ENCODE measurements at regions not wholly inside any gene's neighbourhood (a gene's known extent, or its start where the extent isn't known, plus 50 kb on each side); places are given as distances from the start of the nearest gene placed in this dataset.

DNA sequence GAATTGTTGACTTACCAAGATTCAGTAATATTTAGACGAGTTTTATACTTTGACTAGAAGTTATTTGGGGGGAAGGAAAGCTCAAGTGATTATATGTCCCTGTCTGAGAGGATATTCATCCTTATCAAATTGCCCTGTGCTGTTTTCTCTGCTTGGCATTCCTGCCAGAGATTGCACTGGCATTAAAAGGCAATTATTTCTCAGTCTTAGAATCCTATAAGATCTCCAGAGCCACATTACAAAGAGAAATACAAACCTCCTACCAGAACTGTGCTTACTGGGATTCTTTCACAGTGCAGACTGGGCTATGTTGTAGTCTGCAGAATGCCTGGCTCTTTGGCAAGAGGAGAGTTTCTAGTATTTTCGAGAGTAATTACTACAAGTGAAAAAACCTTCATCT, 342.4 kb downstream of the HGF start:
- DNase-seq (ENCODE audit: low read depth, low spot score) = no peak
- POLR2A ChIA-PET = no interaction called here
- no peak overlapping the region for H3K4me3 ChIP-seq (ENCODE audit: low read depth, low read length)
- CTCF ChIA-PET = interaction anchor here (1.3 kb wide), 1 partner anchor 19 kb away, joined by 4 read pairs; no protein-coding TSS in a partner anchor
- TF ChIP-seq, protein P1, sequence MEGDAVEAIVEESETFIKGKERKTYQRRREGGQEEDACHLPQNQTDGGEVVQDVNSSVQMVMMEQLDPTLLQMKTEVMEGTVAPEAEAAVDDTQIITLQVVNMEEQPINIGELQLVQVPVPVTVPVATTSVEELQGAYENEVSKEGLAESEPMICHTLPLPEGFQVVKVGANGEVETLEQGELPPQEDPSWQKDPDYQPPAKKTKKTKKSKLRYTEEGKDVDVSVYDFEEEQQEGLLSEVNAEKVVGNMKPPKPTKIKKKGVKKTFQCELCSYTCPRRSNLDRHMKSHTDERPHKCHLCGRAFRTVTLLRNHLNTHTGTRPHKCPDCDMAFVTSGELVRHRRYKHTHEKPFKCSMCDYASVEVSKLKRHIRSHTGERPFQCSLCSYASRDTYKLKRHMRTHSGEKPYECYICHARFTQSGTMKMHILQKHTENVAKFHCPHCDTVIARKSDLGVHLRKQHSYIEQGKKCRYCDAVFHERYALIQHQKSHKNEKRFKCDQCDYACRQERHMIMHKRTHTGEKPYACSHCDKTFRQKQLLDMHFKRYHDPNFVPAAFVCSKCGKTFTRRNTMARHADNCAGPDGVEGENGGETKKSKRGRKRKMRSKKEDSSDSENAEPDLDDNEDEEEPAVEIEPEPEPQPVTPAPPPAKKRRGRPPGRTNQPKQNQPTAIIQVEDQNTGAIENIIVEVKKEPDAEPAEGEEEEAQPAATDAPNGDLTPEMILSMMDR (IDR thresholded peaks at IDR 0.05; ENCODE audit: insufficient read depth, low read length, missing control alignments) = no peak

DNA sequence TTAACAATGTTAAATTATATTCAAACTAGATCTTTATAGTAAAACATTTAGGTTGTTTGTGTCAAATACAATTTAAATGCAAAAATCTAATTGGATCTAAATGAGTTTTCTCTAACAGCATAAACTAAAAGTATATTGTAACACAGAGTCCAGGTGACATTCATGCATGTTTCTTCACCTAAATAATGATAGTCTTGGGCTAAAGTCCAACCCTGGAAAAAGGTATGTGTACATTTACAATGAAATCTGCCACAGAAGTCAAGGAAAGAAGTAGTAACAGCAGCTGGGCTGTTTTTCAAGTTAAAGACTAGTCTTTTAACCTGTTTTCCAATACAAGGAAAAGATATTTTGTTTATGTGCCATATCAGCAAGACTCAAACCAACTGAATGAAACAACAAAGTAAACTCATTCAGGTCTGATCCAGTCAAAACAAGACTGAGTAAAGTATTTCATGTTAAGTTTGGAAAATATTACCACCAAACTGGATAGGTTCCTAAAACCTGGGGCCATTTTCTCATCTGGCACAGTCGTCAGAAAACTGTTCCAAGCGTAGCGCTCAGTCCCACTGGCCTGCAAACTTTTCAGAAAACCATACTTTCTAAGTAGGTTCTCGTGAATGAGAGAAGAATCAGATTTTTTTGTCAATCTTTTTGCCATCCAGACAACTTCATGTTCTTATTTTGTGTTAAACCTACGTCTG, 349.2 kb downstream of the HGF start:
- POLR2A ChIA-PET = no interaction called here
- CTCF ChIA-PET = interaction anchor here (1.0 kb wide), 1 partner anchor 49 kb away, joined by 3 read pairs; no protein-coding TSS in a partner anchor
- TF ChIP-seq, protein P1 (IDR thresholded peaks at IDR 0.05; ENCODE audit: insufficient read depth, low read length, missing control alignments) = no peak
- DNase-seq (ENCODE audit: low read depth, low spot score) = no peak
- H3K4me3 ChIP-seq (ENCODE audit: low read depth, low read length) = no peak overlapping the region

DNA sequence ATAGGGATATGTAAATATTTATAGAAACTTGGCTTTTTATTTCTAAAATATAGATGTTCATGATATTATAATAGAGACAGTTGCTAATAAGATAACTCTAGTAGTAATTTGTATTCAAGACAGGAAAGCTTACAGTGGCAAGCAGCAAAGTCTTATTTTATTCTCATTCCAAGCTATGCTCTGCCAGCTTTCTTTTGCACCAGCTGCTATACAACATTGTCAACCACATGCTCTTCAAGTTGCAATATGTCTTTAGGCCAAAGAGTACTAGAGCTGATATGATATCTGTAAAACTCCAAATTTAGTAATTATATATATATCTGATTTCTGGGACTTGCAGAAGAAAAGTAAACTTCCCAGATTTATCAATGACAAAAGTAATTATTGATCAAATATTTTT, 350.1 kb downstream of the HGF start:
- TF ChIP-seq, protein P1 (IDR thresholded peaks at IDR 0.05; ENCODE audit: insufficient read depth, low read length, missing control alignments) = no peak
- DNase-seq (ENCODE audit: low read depth, low spot score) = no peak
- ChIA-PET POLR2A (interaction anchor here (0.9 kb wide), 1 partner anchor 500 kb away, joined by 3 read pairs; the partner anchor contains the start of gene SEMA3C), CTCF (no interaction called here)
- no peak overlapping the region for H3K4me3 ChIP-seq (ENCODE audit: low read depth, low read length)

DNA sequence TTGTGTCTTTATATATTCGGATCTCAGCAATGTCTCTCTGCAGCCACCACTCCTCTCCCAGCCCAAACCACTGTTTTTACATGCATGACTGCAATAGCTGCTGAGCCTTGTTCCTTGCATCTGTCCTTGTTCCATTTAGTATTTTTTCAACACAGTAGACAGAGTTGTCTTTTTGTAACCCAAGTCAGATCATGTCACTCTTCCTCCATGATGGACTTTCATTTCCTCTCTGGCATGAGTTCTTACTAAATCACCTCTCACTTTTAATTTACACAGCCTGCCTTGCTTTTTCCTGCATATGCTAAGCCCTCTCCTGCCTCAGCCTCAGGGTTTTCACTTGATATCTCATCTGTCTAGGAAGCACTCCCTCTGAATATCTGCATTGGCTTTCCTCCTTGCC, 353.2 kb downstream of the HGF start:
- POLR2A ChIA-PET = no interaction called here
- CTCF ChIA-PET = no interaction called here

DNA sequence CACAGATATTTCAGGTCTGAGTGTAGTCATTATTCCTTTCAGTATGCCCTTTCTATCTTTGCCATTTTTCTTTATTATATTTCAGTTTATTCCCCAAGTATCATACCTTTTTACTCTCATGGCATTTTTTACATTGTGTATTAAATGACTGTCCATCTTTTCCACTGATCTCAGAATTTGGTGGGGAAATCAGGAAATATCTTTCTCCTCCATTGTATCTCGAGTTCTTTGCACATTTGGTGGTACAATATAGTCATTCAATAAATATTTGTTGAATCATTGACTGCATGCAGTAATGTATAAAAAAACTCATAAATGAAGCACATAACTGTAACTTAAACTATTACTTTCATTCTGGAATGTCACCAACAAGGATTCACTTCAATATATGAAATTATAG, 354.7 kb downstream of the HGF start:
- TF ChIP-seq, protein P1 (IDR thresholded peaks at IDR 0.05; ENCODE audit: insufficient read depth, low read length, missing control alignments) = no peak
- DNase-seq (ENCODE audit: low read depth, low spot score) = no peak
- CTCF ChIA-PET = no interaction called here

More for the DNA sequence above, 353.2 kb downstream of the HGF start:
- no peak overlapping the region for H3K4me3 ChIP-seq (ENCODE audit: low read depth, low read length)
- TF ChIP-seq, protein P1 (IDR thresholded peaks at IDR 0.05; ENCODE audit: insufficient read depth, low read length, missing control alignments) = no peak
- no peak for DNase-seq (ENCODE audit: low read depth, low spot score)

DNA sequence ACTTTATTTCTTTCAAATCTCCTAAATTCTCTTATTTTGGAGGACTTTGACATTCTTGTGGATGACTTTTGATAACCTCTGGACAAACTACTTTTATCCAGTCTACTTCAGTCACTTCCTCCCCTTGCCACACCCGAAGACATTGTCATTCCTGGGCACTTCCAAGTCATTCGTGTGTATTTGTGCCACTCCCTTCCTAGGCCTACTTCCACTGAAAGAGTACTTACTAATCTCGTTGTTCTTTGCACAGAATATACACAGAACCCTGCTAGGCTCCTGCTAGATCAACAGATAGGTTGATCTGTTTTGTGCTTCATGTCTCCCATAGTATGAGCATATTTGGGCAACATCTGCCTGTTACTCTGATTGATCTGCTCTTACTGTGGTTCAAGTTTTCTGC, 355.4 kb downstream of the HGF start:
- CTCF ChIA-PET = no interaction called here
- TF ChIP-seq, protein P1 (IDR thresholded peaks at IDR 0.05; ENCODE audit: insufficient read depth, low read length, missing control alignments) = no peak

More for the DNA sequence above, 354.7 kb downstream of the HGF start:
- POLR2A ChIA-PET = no interaction called here
- no peak overlapping the region for H3K4me3 ChIP-seq (ENCODE audit: low read depth, low read length)

More for the DNA sequence above, 355.4 kb downstream of the HGF start:
- no peak for DNase-seq (ENCODE audit: low read depth, low spot score)
- H3K4me3 ChIP-seq (ENCODE audit: low read depth, low read length) = no peak overlapping the region
- POLR2A ChIA-PET = no interaction called here

All from AG04449 (cell line).